DOHH2 (cell line): ENCODE measurements at regions not wholly inside any gene's neighbourhood (a gene's known extent, or its start where the extent isn't known, plus 50 kb on each side); places are given as distances from the start of the nearest gene placed in this dataset.

Source experiments
- H3F3A ChIP-seq: fragments of 200-600 bp; sonication (generic), shearing (Covaris generic); 2 replicates; pipeline ENCODE4 v1.6.0; 2016; ENCODE audit warnings: antibody characterized with exemption, mild to moderate bottlenecking; ENCODE audit not compliant: control insufficient read depth, insufficient read depth
- H3K27ac ChIP-seq: fragments of 200-600 bp; sonication (generic); 2 replicates; pipeline ENCODE4 v1.5.1; 2014; ENCODE audit warnings: low read depth, mild to moderate bottlenecking, low read length, moderate library complexity
- H3K27me3 ChIP-seq: fragments of 200-600 bp; sonication (generic); 2 replicates; pipeline ENCODE4 v1.6.1; 2014; ENCODE audit warnings: mild to moderate bottlenecking, low read length, mixed read lengths; ENCODE audit not compliant: control insufficient read depth
- H3K36me3 ChIP-seq: fragments of 200-600 bp; sonication (generic); 2 replicates; pipeline ENCODE4 v1.6.1; 2014; ENCODE audit warnings: mild to moderate bottlenecking, low read length, moderate library complexity, mixed read lengths; ENCODE audit not compliant: control insufficient read depth
- H3K4me1 ChIP-seq: fragments of 200-600 bp; sonication (generic); 2 replicates; pipeline ENCODE4 v1.6.1; 2014; ENCODE audit warnings: mild to moderate bottlenecking, low read length, mixed read lengths; ENCODE audit not compliant: control insufficient read depth
- H3K4me2 ChIP-seq: fragments of 200-600 bp; sonication (generic); 2 replicates; pipeline ENCODE4 v1.6.0; 2014; ENCODE audit warnings: mild to moderate bottlenecking, low read length, moderate library complexity
- H3K4me3 ChIP-seq: fragments of 200-600 bp; sonication (generic); 2 replicates; pipeline ENCODE4 v1.5.1; 2014; ENCODE audit warnings: mild to moderate bottlenecking, low read length, mixed read lengths
- H3K79me2 ChIP-seq: fragments of 200-600 bp; sonication (generic); 2 replicates; pipeline ENCODE4 v1.6.1; 2014; ENCODE audit warnings: mild to moderate bottlenecking, low read length, mixed read lengths; ENCODE audit not compliant: control insufficient read depth
- H3K9me2 ChIP-seq: fragments of 200-600 bp; sonication (generic); replicated peaks from 2 replicates; pipeline ENCODE4 v1.6.1; 2014; ENCODE audit warnings: mild to moderate bottlenecking, low read length, mixed read lengths; ENCODE audit not compliant: control insufficient read depth
- H3K9me3 ChIP-seq: fragments of 200-600 bp; sonication (generic); 2 replicates; pipeline ENCODE4 v1.6.1; 2014; ENCODE audit warnings: antibody characterized with exemption, low read length, mixed read lengths; ENCODE audit not compliant: control insufficient read depth, insufficient read depth
- H4K20me1 ChIP-seq: fragments of 200-600 bp; sonication (generic); 2 replicates; pipeline ENCODE4 v1.6.0; 2014; ENCODE audit warnings: low read depth, mild to moderate bottlenecking, antibody characterized with exemption, low read length, moderate library complexity; ENCODE audit not compliant: control insufficient read depth, insufficient read depth
- CTCF ChIP-seq: fragments of 200-600 bp; sonication (generic); IDR thresholded peaks from one replicate; pipeline ENCODE4 v1.5.1; 2014; ENCODE audit warnings: antibody characterized with exemption, mild to moderate bottlenecking, low read depth, low read length; ENCODE audit not compliant: poor library complexity, severe bottlenecking
- EZH2phosphoT487 ChIP-seq: fragments of 200-600 bp; sonication (generic); IDR thresholded peaks from 2 replicates; pipeline ENCODE4 v1.6.1; 2017; ENCODE audit warnings: borderline replicate concordance, mild to moderate bottlenecking, antibody characterized with exemption, low read length, moderate library complexity, mixed read lengths

GRCh38 chr10:94065362-94065761, 71.6 kb downstream of the PLCE1 start:
- Histone ChIP-seq H4K20me1 (no peaks in the 10 kb centered on the region), H3K4me1 (no peaks in the 10 kb centered on the region), H3K27me3 (no peaks in the 10 kb centered on the region; the same call in 1 of the 2 replicates), H3K4me2 (no peak overlapping the region), H3K9me3 (no peaks in the 10 kb centered on the region), H3K36me3 (no peaks in the 10 kb centered on the region), H3K27ac (no peak overlapping the region), H3K4me3 (no peak overlapping the region), H3K9me2 (no peaks in the 10 kb centered on the region), H3F3A (no peaks in the 10 kb centered on the region), H3K79me2 (no peaks in the 10 kb centered on the region)
- no peak for TF ChIP-seq EZH2phosphoT487
- TF ChIP-seq CTCF: no peak

DNA sequence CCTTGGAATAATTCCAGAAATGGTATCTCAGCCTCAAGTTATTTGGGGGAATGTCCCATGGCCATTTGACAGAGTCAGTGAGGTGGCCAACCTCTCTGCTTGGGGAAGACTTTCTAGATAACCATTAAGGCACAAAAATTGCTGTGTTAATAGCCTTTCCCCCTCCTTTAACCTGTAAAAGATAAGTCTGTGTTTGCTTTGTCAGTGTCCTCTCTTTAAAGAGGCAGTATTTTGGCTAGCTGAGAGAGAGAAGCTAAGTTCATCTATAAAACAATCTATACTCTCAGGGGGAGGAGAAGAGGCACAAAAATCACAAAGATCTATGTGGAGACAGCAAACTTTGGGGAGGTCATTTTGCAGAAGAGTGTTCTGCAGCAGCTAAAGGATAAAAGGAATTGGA, 72.1 kb downstream of the PLCE1 start:
- Histone ChIP-seq H3K36me3 (no peaks in the 10 kb centered on the region), H3K79me2 (no peaks in the 10 kb centered on the region), H3F3A (no peaks in the 10 kb centered on the region), H3K4me3 (no peak overlapping the region), H3K4me2 (no peak overlapping the region), H4K20me1 (no peaks in the 10 kb centered on the region), H3K27ac (no peak overlapping the region), H3K4me1 (no peaks in the 10 kb centered on the region), H3K9me3 (no peaks in the 10 kb centered on the region), H3K27me3 (no peaks in the 10 kb centered on the region; the same call in 1 of the 2 replicates), H3K9me2 (no peaks in the 10 kb centered on the region)
- TF ChIP-seq CTCF: no peak

DNA sequence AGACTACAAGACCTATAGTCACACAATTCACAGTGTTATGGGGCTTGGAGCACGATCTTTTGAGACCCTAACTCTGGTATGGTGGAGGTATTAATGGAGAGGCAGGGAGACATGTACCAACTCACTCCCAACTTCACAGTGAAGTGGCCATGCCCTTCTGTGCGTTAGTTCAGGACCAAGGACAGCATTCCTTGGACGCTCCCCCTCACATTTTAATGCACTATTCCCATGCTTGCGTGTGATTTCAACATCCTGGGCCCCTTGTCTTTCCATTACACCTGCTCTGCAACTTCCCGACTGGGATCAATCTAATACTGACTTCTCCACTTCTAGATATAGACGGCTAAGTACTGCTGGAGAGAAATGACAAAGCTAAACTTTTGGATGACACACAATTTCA, 72.7 kb downstream of the PLCE1 start:
- H3K27me3 ChIP-seq: no peaks in the 10 kb centered on the region

More for the DNA sequence above, 72.7 kb downstream of the PLCE1 start:
- Histone ChIP-seq H3K4me1 (no peaks in the 10 kb centered on the region), H4K20me1 (no peaks in the 10 kb centered on the region), H3K4me3 (no peak overlapping the region), H3K79me2 (no peaks in the 10 kb centered on the region), H3K4me2 (no peak overlapping the region), H3K36me3 (no peaks in the 10 kb centered on the region), H3K9me2 (no peaks in the 10 kb centered on the region), H3K9me3 (no peaks in the 10 kb centered on the region), H3K27ac (no peak overlapping the region), H3F3A (no peaks in the 10 kb centered on the region)
- TF ChIP-seq CTCF (no peak), EZH2phosphoT487 (no peak)
